Fibroblast of villous mesenchyme (primary cell): ENCODE measurements at regions not wholly inside any gene's neighbourhood (a gene's known extent, or its start where the extent isn't known, plus 50 kb on each side); places are given as distances from the start of the nearest gene placed in this dataset.

Experiments used
- DNase-seq: peaks from one replicate; pipeline ENCODE4 v3.0.0-alpha.2; 2010; ENCODE audit warnings: low read depth
- H3K4me3 ChIP-seq: 2 replicates; pipeline ENCODE4 v1.5.1; 2011; ENCODE audit warnings: low read depth, mild to moderate bottlenecking, low read length
- CTCF ChIP-seq: IDR thresholded peaks from 2 replicates; pipeline ENCODE4 v1.5.1; 2012; ENCODE audit warnings: low read depth, mild to moderate bottlenecking, low read length; ENCODE audit not compliant: insufficient read depth

- TF ChIP-seq CTCF: no peak
- DNase-seq: no peak
Observed at GRCh38 chr4:3683744-3684421, 82.3 kb upstream of the ADRA2C start.

GRCh38 chr4:3683077-3683743 lies 83.0 kb upstream of the ADRA2C start:
- TF ChIP-seq CTCF: no peak
- no peak for DNase-seq
- H3K4me3 ChIP-seq: no peak overlapping the region

More at GRCh38 chr4:3683744-3684421, 82.3 kb upstream of the ADRA2C start:
- no peak overlapping the region for H3K4me3 ChIP-seq

GRCh38 chr4:3682236-3683076 lies 83.7 kb upstream of the ADRA2C start:
- no peak for TF ChIP-seq CTCF
- no peak overlapping the region for H3K4me3 ChIP-seq
- DNase-seq: no peak

- TF ChIP-seq CTCF: no peak
- no peak for DNase-seq
- H3K4me3 ChIP-seq: no peak overlapping the region
Observed at GRCh38 chr4:3681191-3681590, 85.0 kb upstream of the ADRA2C start.

GRCh38 chr4:3680656-3681055 lies 85.5 kb upstream of the ADRA2C start:
- no peak for TF ChIP-seq CTCF
- no peak overlapping the region for H3K4me3 ChIP-seq
- no peak for DNase-seq

GRCh38 chr4:3679851-3680311 lies 86.3 kb upstream of the ADRA2C start:
- DNase-seq: no peak

More at GRCh38 chr4:3679851-3680311, 86.3 kb upstream of the ADRA2C start:
- TF ChIP-seq CTCF: no peak
- no peak overlapping the region for H3K4me3 ChIP-seq
